GM12864 (cell line): ENCODE measurements at regions not wholly inside any gene's neighbourhood (a gene's known extent, or its start where the extent isn't known, plus 50 kb on each side); places are given as distances from the start of the nearest gene placed in this dataset.

Experiments used
- DNase-seq: peaks from one replicate; pipeline ENCODE4 v3.0.0-alpha.2; 2011; ENCODE audit warnings: low read depth
- H3K4me3 ChIP-seq: 2 replicates; pipeline ENCODE4 v1.5.1; 2011; ENCODE audit warnings: mild to moderate bottlenecking, low read depth, low read length, control low read depth
- CTCF ChIP-seq: IDR thresholded peaks from 2 replicates; pipeline ENCODE4 v1.5.1; 2011; ENCODE audit warnings: low read depth, mild to moderate bottlenecking, moderate library complexity, low read length, control low read depth, inconsistent platforms; ENCODE audit errors: missing control alignments

- no peak overlapping the region for H3K4me3 ChIP-seq
- no peak for TF ChIP-seq CTCF
- DNase-seq = no peak
Measured at GRCh38 chr18:75777630-75778029, 350.1 kb upstream of the SMIM21 start.

- no peak for DNase-seq
- no peak overlapping the region for H3K4me3 ChIP-seq
- TF ChIP-seq CTCF = no peak
Measured at GRCh38 chr18:75775121-75775520, 347.6 kb upstream of the SMIM21 start.

GRCh38 chr18:75773618-75774017, 346.1 kb upstream of the SMIM21 start:
- no peak overlapping the region for H3K4me3 ChIP-seq
- TF ChIP-seq CTCF = no peak
- DNase-seq = no peak

GRCh38 chr18:75762758-75763157, 335.3 kb upstream of the SMIM21 start:
- no peak for TF ChIP-seq CTCF
- H3K4me3 ChIP-seq = no peak overlapping the region
- DNase-seq = no peak

- no peak for TF ChIP-seq CTCF
- no peak for DNase-seq
- no peak overlapping the region for H3K4me3 ChIP-seq
Measured at GRCh38 chr18:75760208-75760607, 332.7 kb upstream of the SMIM21 start.

- no peak for DNase-seq
- H3K4me3 ChIP-seq = no peak overlapping the region
- TF ChIP-seq CTCF = no peak
Measured at GRCh38 chr18:75757951-75758350, 330.4 kb upstream of the SMIM21 start.

- DNase-seq = no peak
Measured at GRCh38 chr18:75754433-75754832, 326.9 kb upstream of the SMIM21 start.

More at GRCh38 chr18:75754433-75754832, 326.9 kb upstream of the SMIM21 start:
- TF ChIP-seq CTCF = no peak
- H3K4me3 ChIP-seq = no peak overlapping the region
